ENCODE measurements at regions not wholly inside any gene's neighbourhood (a gene's known extent, or its start where the extent isn't known, plus 50 kb on each side); places are given as distances from the start of the nearest gene placed in this dataset.

GRCh38 chr2:173747035-173747434 is 218.1 kb downstream of the SP3 start:
- POLR2A ChIA-PET, result no interaction called here
- H3K4me3 ChIP-seq (ENCODE audit: low read depth, low read length), result no peak overlapping the region
- CTCF ChIA-PET, result interaction anchor here (0.6 to 1.4 kb wide), 4 partner anchors 14 to 346 kb away, joined by 3 to 4 read pairs (median 3); no protein-coding TSS in a partner anchor
- no peaks in the 10 kb centered on the region for H3K36me3 ChIP-seq (ENCODE audit: control insufficient read depth, insufficient read depth, low read length)
- TF ChIP-seq, protein P1, sequence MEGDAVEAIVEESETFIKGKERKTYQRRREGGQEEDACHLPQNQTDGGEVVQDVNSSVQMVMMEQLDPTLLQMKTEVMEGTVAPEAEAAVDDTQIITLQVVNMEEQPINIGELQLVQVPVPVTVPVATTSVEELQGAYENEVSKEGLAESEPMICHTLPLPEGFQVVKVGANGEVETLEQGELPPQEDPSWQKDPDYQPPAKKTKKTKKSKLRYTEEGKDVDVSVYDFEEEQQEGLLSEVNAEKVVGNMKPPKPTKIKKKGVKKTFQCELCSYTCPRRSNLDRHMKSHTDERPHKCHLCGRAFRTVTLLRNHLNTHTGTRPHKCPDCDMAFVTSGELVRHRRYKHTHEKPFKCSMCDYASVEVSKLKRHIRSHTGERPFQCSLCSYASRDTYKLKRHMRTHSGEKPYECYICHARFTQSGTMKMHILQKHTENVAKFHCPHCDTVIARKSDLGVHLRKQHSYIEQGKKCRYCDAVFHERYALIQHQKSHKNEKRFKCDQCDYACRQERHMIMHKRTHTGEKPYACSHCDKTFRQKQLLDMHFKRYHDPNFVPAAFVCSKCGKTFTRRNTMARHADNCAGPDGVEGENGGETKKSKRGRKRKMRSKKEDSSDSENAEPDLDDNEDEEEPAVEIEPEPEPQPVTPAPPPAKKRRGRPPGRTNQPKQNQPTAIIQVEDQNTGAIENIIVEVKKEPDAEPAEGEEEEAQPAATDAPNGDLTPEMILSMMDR (IDR thresholded peaks at IDR 0.05; ENCODE audit: insufficient read depth, low read depth, low read length), result no peak
- peaks cover 5% of the 10 kb centered on the region for H3K27me3 ChIP-seq (ENCODE audit: control insufficient read depth, insufficient read depth, low read length)
- DNase-seq (ENCODE audit: low read depth), result no peak

DNA sequence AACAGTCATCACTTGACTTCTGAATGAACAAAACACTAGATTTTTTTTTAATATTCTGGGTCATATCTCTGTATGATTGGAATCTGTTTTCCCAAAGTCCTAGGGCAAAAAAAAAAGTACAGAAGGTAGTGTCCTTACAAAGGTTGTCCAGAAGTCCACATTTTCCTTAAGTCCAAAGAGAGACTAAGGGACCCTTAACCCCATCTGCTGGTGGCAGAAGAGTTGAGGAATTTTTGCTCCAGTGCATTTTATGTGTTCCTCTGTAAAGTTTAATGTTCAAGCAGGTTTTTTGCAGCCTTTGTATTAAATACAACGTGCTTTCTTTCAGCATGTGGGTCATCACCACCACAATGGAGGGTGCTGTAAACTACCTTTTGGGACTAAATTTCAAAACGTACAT is 215.9 kb downstream of the SP3 start:
- POLR2A ChIA-PET, result no interaction called here
- Histone ChIP-seq H3K4me3 (ENCODE audit: low read depth, low read length) (no peak overlapping the region), H3K27me3 (ENCODE audit: control insufficient read depth, insufficient read depth, low read length) (peaks cover 5% of the 10 kb centered on the region), H3K36me3 (ENCODE audit: control insufficient read depth, insufficient read depth, low read length) (no peaks in the 10 kb centered on the region)
- CTCF ChIA-PET, result interaction anchor here (0.7 to 2.8 kb wide), 8 partner anchors 15 to 592 kb away, joined by 3 to 13 read pairs (median 3); no protein-coding TSS in a partner anchor
- TF ChIP-seq, protein P1 (IDR thresholded peaks at IDR 0.05; ENCODE audit: insufficient read depth, low read depth, low read length), result peak; percentile 56
- DNase-seq (ENCODE audit: low read depth), result no peak

DNA sequence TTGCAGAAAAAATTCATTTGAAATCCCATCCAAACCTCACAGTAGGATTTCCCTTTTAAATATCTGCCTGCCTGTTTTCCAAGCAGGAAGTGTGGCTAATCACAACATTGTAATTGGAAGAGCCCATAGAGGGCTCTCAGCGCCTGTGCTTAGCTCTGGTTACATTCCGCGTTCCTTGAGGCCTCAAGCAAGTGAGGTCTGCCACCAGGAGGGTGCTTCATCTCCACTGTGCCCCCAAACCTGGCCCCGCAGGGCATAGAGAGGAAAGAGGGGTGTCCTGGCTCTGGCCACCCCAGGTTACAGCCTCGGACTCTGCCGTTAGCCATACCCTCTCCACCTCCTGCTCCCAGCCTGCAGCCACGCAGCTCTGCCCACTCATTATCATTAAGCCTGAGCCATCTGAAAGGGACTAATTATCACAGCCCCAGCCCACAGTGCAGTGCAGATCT is 214.8 kb downstream of the SP3 start:
- POLR2A ChIA-PET, result no interaction called here

DNA sequence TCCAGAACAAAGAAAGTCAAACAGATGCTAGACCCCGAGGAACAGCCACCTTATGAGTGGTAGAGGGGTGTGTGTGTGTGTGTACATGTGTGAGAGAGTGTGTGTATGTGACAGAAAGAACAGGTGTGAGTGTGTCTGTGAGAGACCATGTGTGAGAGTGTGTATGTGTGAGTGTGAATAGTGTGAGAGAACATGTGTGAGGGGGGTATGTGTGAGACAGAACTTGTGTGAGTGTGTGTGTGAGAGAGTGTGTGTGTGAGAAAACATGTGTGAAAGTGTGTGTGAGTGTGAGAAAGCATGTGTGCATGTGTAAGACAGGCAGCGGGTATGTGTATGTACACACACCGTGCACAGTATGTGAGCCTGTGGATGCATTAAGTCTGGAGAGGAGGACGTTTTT is 214.3 kb downstream of the SP3 start:
- POLR2A ChIA-PET, result no interaction called here
- Histone ChIP-seq H3K4me3 (ENCODE audit: low read depth, low read length) (no peak overlapping the region), H3K36me3 (ENCODE audit: control insufficient read depth, insufficient read depth, low read length) (no peaks in the 10 kb centered on the region), H3K27me3 (ENCODE audit: control insufficient read depth, insufficient read depth, low read length) (peaks cover 5% of the 10 kb centered on the region)
- DNase-seq (ENCODE audit: low read depth), result no peak
- CTCF ChIA-PET, result interaction anchor here (0.9 to 2.8 kb wide), 3 partner anchors 178 to 348 kb away, joined by 3 to 13 read pairs (median 11); no protein-coding TSS in a partner anchor
- TF ChIP-seq, protein P1 (IDR thresholded peaks at IDR 0.05; ENCODE audit: insufficient read depth, low read depth, low read length), result no peak

More for the DNA sequence above, 214.8 kb downstream of the SP3 start:
- H3K27me3 ChIP-seq (ENCODE audit: control insufficient read depth, insufficient read depth, low read length), result peaks cover 5% of the 10 kb centered on the region
- TF ChIP-seq, protein P1 (IDR thresholded peaks at IDR 0.05; ENCODE audit: insufficient read depth, low read depth, low read length), result peak; percentile 20; the same call in 1 of the 2 replicates
- CTCF ChIA-PET, result interaction anchor here (0.5 to 2.8 kb wide), 9 partner anchors 14 to 591 kb away, joined by 3 to 13 read pairs (median 3); no protein-coding TSS in a partner anchor
- no peak overlapping the region; the same call in 1 of the 2 replicates for H3K4me3 ChIP-seq (ENCODE audit: low read depth, low read length)
- no peaks in the 10 kb centered on the region for H3K36me3 ChIP-seq (ENCODE audit: control insufficient read depth, insufficient read depth, low read length)
- DNase-seq (ENCODE audit: low read depth), result no peak

GRCh38 chr2:173751245-173751975 is 213.8 kb downstream of the SP3 start:
- ChIA-PET CTCF (interaction anchor here (2.8 kb wide), 2 partner anchors 178 to 349 kb away, joined by 11 to 13 read pairs; no protein-coding TSS in a partner anchor), POLR2A (no interaction called here)
- no peak overlapping the region for H3K4me3 ChIP-seq (ENCODE audit: low read depth, low read length)
- TF ChIP-seq, protein P1 (IDR thresholded peaks at IDR 0.05; ENCODE audit: insufficient read depth, low read depth, low read length), result no peak
- H3K36me3 ChIP-seq (ENCODE audit: control insufficient read depth, insufficient read depth, low read length), result no peaks in the 10 kb centered on the region
- peaks cover 5% of the 10 kb centered on the region for H3K27me3 ChIP-seq (ENCODE audit: control insufficient read depth, insufficient read depth, low read length)
- no peak for DNase-seq (ENCODE audit: low read depth)
